HG03469 (cell line): ENCODE measurements at regions not wholly inside any gene's neighbourhood (a gene's known extent, or its start where the extent isn't known, plus 50 kb on each side); places are given as distances from the start of the nearest gene placed in this dataset.

Experiments used
- ATAC-seq: cut with Tn5 transposase; IDR thresholded peaks from one replicate; pipeline ENCODE4 v1.9.1; 2021; ENCODE audit warnings: mild to moderate bottlenecking, moderate library complexity, moderate number of reproducible peaks; ENCODE audit not compliant: unreplicated experiment

- no peak for ATAC-seq
Observed at GRCh38 chr15:87638554-87639083, 617.9 kb downstream of the NTRK3 start.

GRCh38 chr15:87634361-87634760 lies 622.2 kb downstream of the NTRK3 start:
- ATAC-seq, result no peak

GRCh38 chr15:87633525-87633924 lies 623.0 kb downstream of the NTRK3 start:
- no peak for ATAC-seq

GRCh38 chr15:87632364-87632763 lies 624.2 kb downstream of the NTRK3 start:
- no peak for ATAC-seq

GRCh38 chr15:87631775-87632174 lies 624.8 kb downstream of the NTRK3 start:
- no peak for ATAC-seq

GRCh38 chr15:87631093-87631492 lies 625.4 kb downstream of the NTRK3 start:
- no peak for ATAC-seq

GRCh38 chr15:87628311-87628710 lies 628.2 kb downstream of the NTRK3 start:
- no peak for ATAC-seq

GRCh38 chr15:87626860-87627259 lies 629.7 kb downstream of the NTRK3 start:
- no peak for ATAC-seq

- no peak for ATAC-seq
Observed at GRCh38 chr15:87623832-87624231, 632.7 kb downstream of the NTRK3 start.

GRCh38 chr15:87620393-87620792 lies 636.1 kb downstream of the NTRK3 start:
- ATAC-seq, result no peak

- no peak for ATAC-seq
Observed at GRCh38 chr15:87619161-87619960, 637.2 kb downstream of the NTRK3 start.

GRCh38 chr15:87618203-87618725 lies 638.3 kb downstream of the NTRK3 start:
- no peak for ATAC-seq

GRCh38 chr15:87614704-87615103 lies 641.8 kb downstream of the NTRK3 start:
- no peak for ATAC-seq

GRCh38 chr15:87610366-87610765 lies 646.2 kb downstream of the NTRK3 start:
- ATAC-seq, result no peak

GRCh38 chr15:87609894-87610293 lies 646.6 kb downstream of the NTRK3 start:
- no peak for ATAC-seq

GRCh38 chr15:87609474-87609873 lies 647.1 kb downstream of the NTRK3 start:
- no peak for ATAC-seq

GRCh38 chr15:87608238-87609028 lies 648.1 kb downstream of the NTRK3 start:
- ATAC-seq, result no peak

GRCh38 chr15:87606971-87607370 lies 649.6 kb downstream of the NTRK3 start:
- no peak for ATAC-seq

GRCh38 chr15:87604857-87605446 lies 651.6 kb downstream of the NTRK3 start:
- no peak for ATAC-seq

GRCh38 chr15:87602371-87602770 lies 654.2 kb downstream of the NTRK3 start:
- no peak for ATAC-seq

GRCh38 chr15:87599616-87600015 lies 656.9 kb downstream of the NTRK3 start:
- no peak for ATAC-seq
